Mucosa of descending colon (tissue), 3 donors: ENCODE measurements at regions not wholly inside any gene's neighbourhood (a gene's known extent, or its start where the extent isn't known, plus 50 kb on each side); places are given as distances from the start of the nearest gene placed in this dataset.

Source experiments
- ATAC-seq: fragments of 200-7000 bp; cut with Tn5 transposase; one replicate; pipeline ENCODE4 v1.9.1; 2020; ENCODE audit warnings: mild to moderate bottlenecking, moderate library complexity
- DNase-seq, 3 donors: peaks; one replicate each; pipeline ENCODE4 v3.0.0-alpha.2; 2020
- H3K36me3 ChIP-seq: fragments of 200-600 bp; one replicate; pipeline ENCODE4 v1.8.0; 2021; ENCODE audit warnings: low read depth, mild to moderate bottlenecking
- H3K4me1 ChIP-seq: fragments of 200-600 bp; one replicate; pipeline ENCODE4 v1.8.0; 2021; ENCODE audit warnings: low read depth, mild to moderate bottlenecking
- H3K4me3 ChIP-seq: fragments of 200-600 bp; one replicate; pipeline ENCODE4 v1.8.0; 2021; ENCODE audit warnings: mild to moderate bottlenecking
- H3K9me3 ChIP-seq: fragments of 200-600 bp; one replicate; pipeline ENCODE4 v1.8.0; 2021; ENCODE audit warnings: mild to moderate bottlenecking
- intact Hi-C, 2 donors: fragments of 100-400 bp; cut with DNase I in 1 of 2; cut with micrococcal nuclease in 1 of 2; formaldehyde crosslinking; loops; one replicate each; pipeline versions ENCODE4 v1.11.0 to v1.11.1; 2022; cut with DNase I, micrococcal nuclease
- TF ChIP-seq, protein P1 (sequence below): fragments of 200-600 bp; IDR thresholded peaks from one replicate; pipeline ENCODE4 v1.8.0; 2022; ENCODE audit warnings: antibody characterized with exemption, mild to moderate bottlenecking
- donor health status: DM: no; HTN: no; CAD: no; lungs with moderate emphysema.
- donor health status: DM: no; HTN: no; CAD: no.
- donor health status: DM: no; HTN: yes; CAD: no.

DNA sequence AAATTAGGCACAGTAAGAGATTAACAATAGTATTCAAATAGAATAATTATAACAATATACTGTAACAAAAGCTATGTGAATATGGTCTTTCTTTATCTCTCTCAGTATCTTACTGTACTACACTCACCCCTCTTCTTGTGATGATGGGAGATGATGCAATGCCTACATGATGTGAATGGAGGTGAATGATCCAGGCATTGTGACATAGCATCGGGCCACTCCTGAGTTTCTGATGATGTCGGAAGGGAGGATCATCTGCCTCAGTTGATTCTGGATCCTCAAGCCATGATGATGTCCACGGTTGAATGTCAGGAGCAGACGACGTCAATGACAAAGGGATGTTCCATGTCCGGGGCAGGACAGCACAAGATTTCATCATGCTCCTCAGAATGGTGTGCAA is 268.3 kb upstream of the MGAT5 start:
- no peaks in the 10 kb centered on the region for H3K36me3 ChIP-seq
- no peak for ATAC-seq

DNA sequence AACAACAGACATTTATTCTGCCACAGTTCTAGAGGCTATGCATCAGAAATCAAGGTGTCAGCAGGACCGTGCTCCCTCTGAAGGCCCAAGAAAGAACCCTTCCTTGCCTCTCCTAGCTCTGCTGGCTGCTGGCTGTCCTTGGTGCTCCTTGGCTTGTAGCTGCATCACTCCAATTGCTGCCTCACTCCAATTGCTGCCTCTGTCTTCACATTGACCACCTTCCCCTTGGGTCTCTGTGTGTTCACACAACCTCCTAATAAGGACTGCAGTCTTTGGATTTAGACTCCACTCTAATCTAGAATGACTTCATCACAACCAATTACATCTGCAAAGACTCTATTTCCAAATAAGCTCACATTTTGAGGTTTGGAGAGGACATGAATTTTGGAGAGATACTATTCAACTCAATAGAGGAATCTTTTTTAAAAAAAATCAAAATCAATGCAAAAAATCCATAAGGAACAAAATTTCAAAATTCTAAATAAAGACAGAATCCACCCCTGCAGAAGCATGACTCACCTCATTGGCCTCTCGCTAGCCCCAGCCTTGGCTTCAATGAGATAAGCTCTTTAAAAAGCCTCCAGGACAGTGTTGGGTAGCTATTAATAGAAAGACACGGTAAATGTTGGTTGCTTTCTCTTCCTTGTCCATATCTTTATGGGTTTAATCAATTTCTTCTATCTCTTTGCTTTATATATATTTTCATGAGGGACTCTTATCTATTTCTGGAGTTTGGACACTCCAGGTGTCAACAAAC is 267.6 kb upstream of the MGAT5 start:
- intact Hi-C loops = no loop called here
- Histone ChIP-seq H3K4me3 (no peak overlapping the region), H3K4me1 (no peaks in the 10 kb centered on the region), H3K36me3 (no peaks in the 10 kb centered on the region), H3K9me3 (no peaks in the 10 kb centered on the region)
- DNase-seq = no peak
- TF ChIP-seq, protein P1, sequence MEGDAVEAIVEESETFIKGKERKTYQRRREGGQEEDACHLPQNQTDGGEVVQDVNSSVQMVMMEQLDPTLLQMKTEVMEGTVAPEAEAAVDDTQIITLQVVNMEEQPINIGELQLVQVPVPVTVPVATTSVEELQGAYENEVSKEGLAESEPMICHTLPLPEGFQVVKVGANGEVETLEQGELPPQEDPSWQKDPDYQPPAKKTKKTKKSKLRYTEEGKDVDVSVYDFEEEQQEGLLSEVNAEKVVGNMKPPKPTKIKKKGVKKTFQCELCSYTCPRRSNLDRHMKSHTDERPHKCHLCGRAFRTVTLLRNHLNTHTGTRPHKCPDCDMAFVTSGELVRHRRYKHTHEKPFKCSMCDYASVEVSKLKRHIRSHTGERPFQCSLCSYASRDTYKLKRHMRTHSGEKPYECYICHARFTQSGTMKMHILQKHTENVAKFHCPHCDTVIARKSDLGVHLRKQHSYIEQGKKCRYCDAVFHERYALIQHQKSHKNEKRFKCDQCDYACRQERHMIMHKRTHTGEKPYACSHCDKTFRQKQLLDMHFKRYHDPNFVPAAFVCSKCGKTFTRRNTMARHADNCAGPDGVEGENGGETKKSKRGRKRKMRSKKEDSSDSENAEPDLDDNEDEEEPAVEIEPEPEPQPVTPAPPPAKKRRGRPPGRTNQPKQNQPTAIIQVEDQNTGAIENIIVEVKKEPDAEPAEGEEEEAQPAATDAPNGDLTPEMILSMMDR = no peak
- no peak for ATAC-seq

More for the DNA sequence above, 268.3 kb upstream of the MGAT5 start:
- TF ChIP-seq, protein P1 = no peak
- no peak overlapping the region for H3K4me3 ChIP-seq
- no peaks in the 10 kb centered on the region for H3K4me1 ChIP-seq
- intact Hi-C loops = no loop called here
- no peaks in the 10 kb centered on the region for H3K9me3 ChIP-seq
- no peak for DNase-seq

DNA sequence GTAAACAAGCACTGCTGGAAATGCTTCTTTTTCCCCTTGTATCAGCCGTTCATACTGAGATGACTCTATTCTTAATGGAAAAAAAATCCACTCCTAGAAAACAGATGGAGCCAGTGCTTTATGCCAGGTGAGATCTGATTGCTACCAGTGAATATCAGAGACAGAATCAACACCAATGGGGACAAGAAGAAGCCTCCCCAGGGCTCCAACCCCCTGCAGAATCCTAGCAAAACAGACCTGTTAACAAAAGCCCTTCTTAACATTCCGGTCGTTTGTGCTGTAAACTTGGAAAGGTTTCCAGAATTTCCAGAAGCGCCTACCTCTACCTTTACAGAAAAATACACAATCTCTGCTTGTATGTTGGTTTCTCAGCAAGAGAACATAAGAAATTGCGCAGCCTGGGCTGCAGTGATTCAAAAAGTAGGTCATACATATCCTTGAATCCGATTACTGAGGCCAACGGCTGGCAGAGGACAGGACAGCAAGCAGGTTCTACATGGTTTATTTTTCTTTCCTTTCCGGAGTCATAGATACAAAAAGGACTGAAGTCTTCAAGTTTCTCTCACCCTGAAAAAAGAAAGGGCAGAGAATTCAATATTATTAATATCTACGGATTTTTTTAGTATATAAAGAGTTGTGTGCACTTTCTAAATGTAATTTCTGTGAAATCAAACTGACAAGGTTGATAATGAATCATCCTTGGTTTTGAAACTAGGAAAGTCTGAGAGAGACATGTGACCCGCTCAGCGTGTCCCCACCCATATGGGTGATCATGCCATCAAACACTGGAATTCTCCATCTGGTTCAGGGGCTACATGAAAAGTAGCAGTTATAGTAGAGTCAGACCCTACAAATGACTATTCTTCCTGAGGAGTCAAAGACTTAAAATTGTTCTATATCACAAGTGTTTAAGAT is 266.7 kb upstream of the MGAT5 start:
- Histone ChIP-seq H3K4me1 (no peaks in the 10 kb centered on the region), H3K4me3 (no peak overlapping the region), H3K36me3 (no peaks in the 10 kb centered on the region), H3K9me3 (no peaks in the 10 kb centered on the region)
- no peak for DNase-seq
- intact Hi-C loops = no loop called here
- TF ChIP-seq, protein P1 = no peak
- no peak for ATAC-seq

DNA sequence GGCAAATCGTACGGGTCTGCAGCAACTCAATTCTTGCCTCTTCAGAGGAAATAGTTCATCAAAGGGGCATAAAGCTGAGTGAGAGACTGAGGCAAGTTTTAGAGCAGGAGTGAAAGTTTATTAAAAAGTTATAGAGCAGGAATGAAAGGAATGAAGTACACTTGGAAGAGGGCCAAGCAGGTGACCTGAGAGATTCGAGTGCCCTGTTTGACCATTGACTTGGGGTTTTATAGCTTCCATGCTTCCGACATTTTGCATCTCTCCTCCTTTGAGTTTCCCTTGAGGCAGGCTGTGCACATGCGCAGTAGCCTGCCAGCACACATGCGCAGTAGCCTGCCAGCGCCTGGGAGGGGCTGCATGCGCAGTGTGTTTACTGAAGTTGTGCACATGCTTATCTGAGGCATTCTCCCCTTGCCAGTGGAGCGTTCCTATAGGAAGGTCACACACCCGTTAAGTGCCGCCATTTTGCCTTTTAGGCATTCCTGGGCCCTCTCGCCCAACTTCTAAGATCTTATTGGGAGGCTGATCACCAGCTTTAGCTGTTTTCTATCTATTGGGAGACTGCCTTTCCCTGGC is 265.5 kb upstream of the MGAT5 start:
- Histone ChIP-seq H3K4me1 (no peaks in the 10 kb centered on the region), H3K9me3 (no peaks in the 10 kb centered on the region), H3K4me3 (no peak overlapping the region), H3K36me3 (no peaks in the 10 kb centered on the region)
- ATAC-seq (no peak), DNase-seq (no peak)
- TF ChIP-seq, protein P1 = no peak
- intact Hi-C loops = no loop called here

DNA sequence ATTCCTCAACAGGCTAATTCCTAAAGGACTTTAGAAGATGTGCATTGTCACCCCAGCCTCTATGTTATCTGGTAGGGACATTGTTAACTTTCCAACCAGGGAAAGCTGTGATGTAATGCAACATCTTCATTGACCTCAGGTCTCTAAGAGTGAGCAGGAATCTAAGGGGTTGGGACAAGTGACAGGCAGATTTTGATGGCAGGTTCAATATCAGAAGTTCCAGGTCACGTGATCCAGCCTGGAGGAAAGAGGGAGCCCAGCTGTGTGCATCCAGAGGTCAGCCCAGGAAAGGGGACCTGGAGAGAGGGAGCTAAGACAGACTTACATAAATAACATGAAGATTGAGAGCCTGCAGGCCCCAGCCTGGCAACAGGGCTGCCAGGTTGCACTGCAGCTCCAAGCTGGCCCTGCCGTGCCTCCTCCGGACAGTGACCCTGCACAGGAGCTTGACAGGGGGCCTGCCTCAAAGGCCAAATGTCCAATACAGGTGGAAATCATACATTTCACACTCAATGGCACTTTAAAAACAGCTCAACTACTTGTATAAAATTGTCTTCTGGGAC is 262.2 kb upstream of the MGAT5 start:
- no peak overlapping the region for H3K4me3 ChIP-seq
- DNase-seq (no peak), ATAC-seq (no peak)
- TF ChIP-seq, protein P1 = no peak
- intact Hi-C loops = no loop called here
- no peaks in the 10 kb centered on the region for H3K36me3 ChIP-seq
- H3K4me1 ChIP-seq = no peaks in the 10 kb centered on the region
- H3K9me3 ChIP-seq = no peaks in the 10 kb centered on the region
